ENCODE measurements at regions not wholly inside any gene's neighbourhood (a gene's known extent, or its start where the extent isn't known, plus 50 kb on each side); places are given as distances from the start of the nearest gene placed in this dataset.
A peak's percentile ranks its signal among the peaks of the same experiment; 100 is the strongest.

- H3K4me3 ChIP-seq (ENCODE audit: low read length): no peak overlapping the region
- peak; percentile 6 for DNase-seq (ENCODE audit: low read depth)
- peak; percentile 52 for TF ChIP-seq CTCF (conservative IDR thresholded peaks at IDR 0.05; ENCODE audit: low read length)
Measured at GRCh38 chr16:59192551-59193199, 458.6 kb upstream of the GOT2 start.

GRCh38 chr16:59190731-59191130 lies 456.6 kb upstream of the GOT2 start:
- DNase-seq (ENCODE audit: low read depth): no peak
- no peak for TF ChIP-seq CTCF (conservative IDR thresholded peaks at IDR 0.05; ENCODE audit: low read length)
- H3K4me3 ChIP-seq (ENCODE audit: low read length): no peak overlapping the region

GRCh38 chr16:59188029-59188428 lies 453.9 kb upstream of the GOT2 start:
- no peak for DNase-seq (ENCODE audit: low read depth)
- no peak overlapping the region for H3K4me3 ChIP-seq (ENCODE audit: low read length)
- TF ChIP-seq CTCF (conservative IDR thresholded peaks at IDR 0.05; ENCODE audit: low read length): no peak

GRCh38 chr16:59181821-59182420 lies 447.8 kb upstream of the GOT2 start:
- no peak for DNase-seq (ENCODE audit: low read depth)
- no peak overlapping the region for H3K4me3 ChIP-seq (ENCODE audit: low read length)
- TF ChIP-seq CTCF (conservative IDR thresholded peaks at IDR 0.05; ENCODE audit: low read length): no peak

- TF ChIP-seq CTCF (conservative IDR thresholded peaks at IDR 0.05; ENCODE audit: low read length): no peak
- no peak overlapping the region for H3K4me3 ChIP-seq (ENCODE audit: low read length)
Measured at GRCh38 chr16:59180083-59180476, 446.0 kb upstream of the GOT2 start.

GRCh38 chr16:59179446-59180082 lies 445.4 kb upstream of the GOT2 start:
- no peak for DNase-seq (ENCODE audit: low read depth)
- TF ChIP-seq CTCF (conservative IDR thresholded peaks at IDR 0.05; ENCODE audit: low read length): no peak
- H3K4me3 ChIP-seq (ENCODE audit: low read length): no peak overlapping the region

More at GRCh38 chr16:59180083-59180476, 446.0 kb upstream of the GOT2 start:
- no peak for DNase-seq (ENCODE audit: low read depth)

GRCh38 chr16:59173408-59173831 lies 439.3 kb upstream of the GOT2 start:
- TF ChIP-seq CTCF (conservative IDR thresholded peaks at IDR 0.05; ENCODE audit: low read length): no peak
- DNase-seq (ENCODE audit: low read depth): no peak
- H3K4me3 ChIP-seq (ENCODE audit: low read length): no peak overlapping the region

All from AG10803 (cell line).